GM19452 (cell line): ENCODE measurements at regions not wholly inside any gene's neighbourhood (a gene's known extent, or its start where the extent isn't known, plus 50 kb on each side); places are given as distances from the start of the nearest gene placed in this dataset.

ENCODE experiments used
- ATAC-seq: cut with Tn5 transposase; IDR thresholded peaks from one replicate; pipeline ENCODE4 v1.9.1; 2021; ENCODE audit not compliant: unreplicated experiment

DNA sequence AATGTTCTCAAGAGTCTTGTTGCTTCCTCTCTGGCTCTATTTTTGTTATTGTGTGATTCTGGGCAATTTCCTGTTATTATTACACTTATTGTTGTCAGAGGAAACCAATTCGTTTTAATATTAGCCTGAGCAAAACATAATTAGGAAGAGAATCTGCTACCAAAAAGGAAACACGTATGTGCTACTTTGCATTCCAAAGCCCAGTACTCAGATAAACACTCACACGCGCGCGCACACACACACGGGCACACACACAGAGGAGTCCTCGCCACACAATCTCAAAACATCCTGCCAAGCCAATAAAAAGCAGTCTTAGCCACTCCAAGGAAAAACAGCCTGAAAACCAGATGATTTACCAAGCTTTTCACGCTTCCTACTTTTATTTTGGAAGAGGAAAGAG lies 400.7 kb downstream of the NUAK1 start:
- ATAC-seq = no peak

DNA sequence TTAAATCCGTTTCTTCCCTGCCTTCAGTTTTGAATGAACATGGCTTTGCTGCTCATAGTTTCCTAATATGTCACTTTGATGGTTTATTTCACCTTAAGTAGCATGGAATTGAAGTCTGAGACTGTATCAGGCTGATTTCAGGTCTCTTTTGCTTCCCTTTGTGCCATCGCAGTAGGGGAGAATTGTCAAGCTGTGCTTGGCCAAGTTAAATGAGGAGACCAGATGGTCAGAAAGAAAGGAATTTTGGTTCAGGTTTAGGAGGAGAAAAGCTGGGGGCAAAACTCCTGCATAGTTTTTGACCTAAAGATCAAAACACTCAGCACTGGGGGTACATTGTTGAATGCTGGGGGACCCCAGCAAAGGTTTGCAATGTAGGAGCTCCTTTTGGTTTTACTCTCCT lies 398.4 kb downstream of the NUAK1 start:
- ATAC-seq = no peak

DNA sequence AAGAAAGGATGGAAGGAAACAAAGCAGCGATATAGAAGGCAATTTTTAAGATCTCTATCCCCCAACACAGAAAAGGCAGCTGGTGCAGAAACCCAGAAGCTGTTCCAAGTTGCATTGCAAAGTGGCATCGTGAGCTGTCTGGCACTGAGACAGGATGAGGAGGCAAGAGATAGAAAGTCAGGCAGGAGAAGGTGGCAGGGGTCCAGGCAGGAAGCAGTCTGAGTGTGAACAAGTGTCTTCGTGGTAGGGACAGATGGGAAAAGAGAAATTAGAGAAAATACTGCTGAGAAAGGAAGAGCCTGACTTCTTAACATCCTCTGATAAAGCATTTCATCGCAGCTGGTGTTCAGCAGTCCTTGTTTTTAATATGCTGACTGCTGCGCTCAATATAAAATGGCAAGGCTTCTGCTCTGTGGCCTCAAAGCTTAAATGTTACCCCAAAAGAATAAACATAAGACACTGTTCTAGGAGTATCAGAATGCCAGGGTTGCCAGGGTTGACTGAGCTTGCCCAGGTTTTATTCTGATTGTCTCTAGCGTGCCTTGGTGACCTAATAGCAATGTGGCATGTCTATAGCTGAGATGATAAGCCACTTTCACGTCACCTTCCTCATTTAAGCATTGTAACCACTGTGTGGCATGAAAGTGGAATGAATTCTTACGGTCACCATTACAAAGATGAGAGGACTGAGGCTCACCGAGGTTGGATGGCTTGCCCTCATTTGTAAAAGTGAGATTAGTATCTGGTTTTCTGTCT lies 397.6 kb downstream of the NUAK1 start:
- no peak for ATAC-seq

DNA sequence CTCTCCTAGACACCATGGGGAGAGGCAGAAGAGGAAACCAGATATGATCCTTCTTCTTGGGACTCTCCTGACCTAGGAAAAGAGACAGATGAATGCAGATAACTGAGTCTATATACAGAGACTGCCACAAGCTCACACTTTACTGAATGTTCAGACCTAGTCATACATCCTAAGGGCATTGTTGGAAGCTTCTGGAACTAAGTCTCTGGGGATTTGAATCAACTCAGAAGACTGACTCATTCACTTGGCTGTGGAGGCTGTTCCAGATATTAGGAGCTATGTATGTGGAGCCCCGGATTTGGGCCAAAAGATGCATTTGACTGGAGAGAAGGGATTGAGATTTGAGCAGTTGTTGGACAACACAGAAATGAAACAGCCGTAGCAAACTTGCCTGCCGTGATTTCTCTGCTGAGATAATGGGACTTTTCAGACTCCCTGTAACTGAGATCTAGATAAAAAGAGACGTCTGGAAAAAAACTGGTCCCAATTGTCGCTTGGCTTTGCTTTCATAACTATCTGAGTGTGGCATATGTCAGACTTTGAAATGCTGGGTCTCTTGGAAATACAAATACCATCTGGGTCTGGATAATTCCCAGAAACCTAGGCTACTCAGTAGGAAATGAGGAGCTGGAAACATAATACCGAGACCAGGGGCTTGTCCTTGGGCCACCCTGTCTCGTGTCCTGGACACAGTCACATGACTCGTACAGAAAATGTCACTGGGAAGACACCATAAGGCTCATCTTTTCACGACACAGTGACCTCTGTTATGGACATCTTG lies 396.8 kb downstream of the NUAK1 start:
- no peak for ATAC-seq

DNA sequence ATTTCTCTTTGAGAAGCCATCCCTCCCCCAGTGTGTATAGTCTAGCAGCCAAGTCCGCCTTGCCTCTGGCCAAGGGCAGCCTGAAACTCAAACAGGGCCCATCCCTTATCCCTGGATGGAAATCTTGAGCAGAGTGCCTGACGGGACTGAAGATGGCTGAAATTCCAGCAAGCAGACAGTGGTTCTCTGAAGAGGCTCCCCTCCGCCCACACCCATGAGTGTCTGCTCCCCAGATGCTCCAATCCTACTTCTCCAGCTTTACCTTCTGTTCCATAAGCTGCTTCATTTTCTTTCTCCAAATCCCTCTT lies 396.2 kb downstream of the NUAK1 start:
- ATAC-seq = no peak

DNA sequence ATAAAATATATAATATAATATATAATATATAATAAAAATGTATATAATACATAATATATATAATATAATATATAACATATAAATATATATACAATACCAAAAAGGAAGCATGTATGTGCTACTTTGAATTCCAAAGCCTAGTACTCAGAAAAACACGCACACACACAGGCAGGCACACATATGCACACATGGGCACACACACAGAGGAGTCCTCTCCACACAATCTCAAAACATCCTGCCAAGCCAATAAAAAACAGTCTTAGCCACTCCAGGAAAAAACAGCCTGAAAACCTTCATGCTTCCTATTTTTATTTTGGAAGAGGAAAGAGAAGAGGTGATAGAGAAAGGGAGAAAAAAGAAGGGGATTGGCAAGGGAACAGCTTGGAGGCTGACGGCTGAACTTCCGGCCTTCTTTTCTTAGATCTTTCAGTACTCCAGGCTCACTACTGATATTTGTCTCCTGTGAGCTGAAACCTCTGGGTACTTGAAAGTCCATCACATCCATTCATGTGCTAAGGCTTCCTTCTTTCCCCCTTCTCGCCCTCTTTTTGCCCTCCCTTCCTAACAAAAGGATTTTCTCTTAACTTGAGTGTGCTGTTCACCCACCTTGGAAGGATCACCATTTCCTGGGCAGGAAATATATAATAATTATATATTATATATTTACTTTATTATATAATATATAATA lies 394.2 kb downstream of the NUAK1 start:
- ATAC-seq = no peak

DNA sequence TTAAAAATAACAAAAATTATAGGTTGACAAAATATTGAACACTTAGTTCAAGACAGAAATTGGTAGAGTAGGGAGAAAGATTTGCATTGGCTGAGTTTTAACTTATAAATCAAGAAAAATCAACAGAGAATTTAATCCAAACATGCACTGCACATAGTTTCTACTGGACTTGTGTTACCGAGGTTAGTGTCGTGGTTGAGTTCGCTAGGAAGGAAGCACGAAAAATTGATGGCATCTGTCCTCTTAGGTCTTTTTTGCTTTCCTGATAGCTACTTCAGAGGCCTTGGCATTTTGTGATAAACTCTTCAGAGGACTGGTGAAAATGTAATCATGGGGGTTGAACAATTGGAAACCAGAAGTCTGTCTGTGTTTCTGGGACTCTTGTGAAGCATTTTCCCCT lies 392.9 kb downstream of the NUAK1 start:
- ATAC-seq = no peak

DNA sequence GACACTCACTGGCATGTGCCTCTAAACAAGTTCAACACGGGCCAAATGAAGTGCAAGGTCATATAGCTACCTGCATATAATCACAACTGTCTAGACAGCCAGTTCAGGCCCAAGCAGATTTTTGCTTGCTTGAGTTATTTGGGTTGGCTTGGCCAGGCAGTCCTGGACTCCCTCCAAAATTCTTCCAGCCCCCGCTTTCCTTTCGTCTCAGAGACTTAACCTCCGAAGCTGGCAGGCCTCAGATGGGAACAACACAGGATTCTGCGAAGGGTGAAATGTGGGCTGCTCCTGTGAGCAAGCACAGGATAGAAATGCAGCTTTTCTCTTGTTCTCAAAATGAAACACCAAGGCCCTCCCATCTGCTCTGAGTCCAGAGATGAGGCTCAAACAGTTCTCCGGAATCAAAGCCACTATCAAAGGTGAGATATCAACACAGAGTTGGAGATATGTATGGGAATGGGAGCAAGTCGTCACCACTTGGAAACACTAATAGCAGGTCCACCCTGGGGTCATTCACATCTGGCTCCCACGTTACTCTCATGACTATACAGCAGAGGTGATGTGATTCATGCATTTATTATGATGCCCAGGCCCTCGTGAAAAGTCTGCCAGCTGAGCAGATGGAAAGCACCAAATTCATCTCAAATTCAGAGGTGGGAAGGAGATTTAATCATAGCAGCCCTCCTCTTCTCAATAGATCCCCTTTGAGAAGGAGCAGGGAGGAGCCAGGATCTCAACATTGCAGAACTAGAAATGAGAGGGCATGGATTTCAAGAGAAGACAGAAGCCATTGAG lies 389.8 kb downstream of the NUAK1 start:
- no peak for ATAC-seq

DNA sequence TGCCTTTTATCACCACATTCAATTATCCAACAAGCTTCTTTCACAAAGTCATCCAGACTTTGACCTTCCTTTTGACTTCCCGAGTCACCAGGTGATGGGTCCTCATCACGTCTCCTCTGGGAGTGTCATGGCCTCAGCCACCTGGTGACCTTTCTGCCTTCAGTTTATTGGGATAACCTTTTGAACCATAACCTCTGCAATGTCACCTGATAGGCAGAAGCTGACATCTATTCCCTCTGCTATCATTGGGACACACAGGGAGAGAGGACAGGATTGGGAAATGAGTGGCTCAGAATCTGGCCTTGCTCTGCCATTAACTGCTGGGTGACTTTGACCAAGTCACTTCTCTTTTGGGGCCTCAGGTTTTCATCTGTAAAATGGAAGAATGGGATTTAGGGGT lies 388.7 kb downstream of the NUAK1 start:
- no peak for ATAC-seq

DNA sequence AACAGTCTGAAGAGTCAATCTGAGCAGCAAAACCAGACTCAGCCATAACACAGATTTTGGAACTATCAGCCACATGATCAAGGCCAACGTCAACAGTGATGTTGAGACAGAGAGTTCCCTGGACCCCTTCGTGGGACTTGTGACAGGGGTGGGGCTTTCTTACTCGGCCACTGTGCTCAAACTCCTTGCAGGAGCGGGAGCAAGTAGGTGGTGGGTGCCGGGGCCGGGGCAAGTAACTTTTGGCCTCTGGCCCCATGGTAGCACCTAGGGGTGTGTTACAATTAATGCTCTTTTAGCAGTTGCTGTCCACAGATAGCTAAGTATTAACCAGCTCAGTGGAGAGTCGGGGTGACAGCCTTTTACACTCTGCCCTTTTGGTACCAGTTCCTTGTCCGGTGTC lies 384.4 kb downstream of the NUAK1 start:
- ATAC-seq = no peak

DNA sequence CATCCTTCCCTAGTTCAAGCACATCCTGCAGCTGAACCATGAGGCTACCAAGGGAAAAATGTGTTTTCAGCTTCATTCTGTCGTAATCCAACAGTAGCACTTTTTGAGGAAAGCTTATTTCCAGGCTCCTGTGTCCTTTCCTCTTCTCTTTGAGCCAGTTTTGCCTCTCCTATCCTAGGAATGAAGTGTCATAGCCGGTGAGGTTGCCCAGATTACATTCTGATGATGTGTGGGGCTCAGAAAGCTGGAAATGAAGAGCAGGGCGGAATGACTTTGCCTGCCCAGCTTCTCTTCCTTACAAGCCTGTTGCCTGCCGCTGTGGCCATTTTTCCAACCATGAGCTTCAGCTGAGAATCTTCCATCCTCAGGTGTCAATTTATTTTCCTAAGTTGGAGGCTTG lies 381.8 kb downstream of the NUAK1 start:
- no peak for ATAC-seq

DNA sequence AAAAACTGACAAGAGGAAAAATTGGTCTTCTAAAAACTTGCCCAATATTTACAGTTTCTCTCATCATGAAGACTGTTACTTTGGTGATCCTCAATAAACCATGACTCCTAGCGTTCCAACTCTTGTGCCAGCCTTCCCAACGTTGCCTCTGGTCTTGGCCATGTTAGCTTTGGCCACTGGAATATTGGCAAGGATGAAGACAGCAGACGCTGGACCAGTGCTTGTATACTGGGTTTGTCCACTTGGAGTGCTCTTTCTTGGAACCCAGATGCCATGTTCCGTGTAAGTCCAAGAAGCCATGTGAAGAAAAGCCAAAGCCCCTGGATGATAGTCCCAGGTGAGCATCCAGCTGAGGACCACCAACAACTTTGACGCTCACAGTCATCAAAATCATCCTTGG lies 379.6 kb downstream of the NUAK1 start:
- ATAC-seq = no peak

DNA sequence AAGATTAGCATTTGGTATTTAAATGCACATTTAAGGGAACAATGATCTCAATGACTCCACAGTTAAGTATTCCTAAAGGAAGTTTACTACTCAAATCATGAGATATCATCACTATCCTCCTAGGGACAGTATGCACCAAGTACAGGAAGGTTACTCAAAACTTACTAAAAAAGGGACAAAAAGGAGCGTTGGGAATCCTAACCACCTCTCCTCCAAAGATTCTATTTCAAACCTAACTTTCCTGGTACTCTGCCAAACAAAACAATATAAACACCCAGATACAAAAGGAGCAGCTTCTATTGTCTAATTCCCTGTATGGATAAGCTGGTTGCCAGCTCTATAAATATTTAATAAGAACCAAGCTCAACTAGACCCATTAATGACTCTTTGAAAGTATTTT lies 377.7 kb downstream of the NUAK1 start:
- ATAC-seq = no peak

DNA sequence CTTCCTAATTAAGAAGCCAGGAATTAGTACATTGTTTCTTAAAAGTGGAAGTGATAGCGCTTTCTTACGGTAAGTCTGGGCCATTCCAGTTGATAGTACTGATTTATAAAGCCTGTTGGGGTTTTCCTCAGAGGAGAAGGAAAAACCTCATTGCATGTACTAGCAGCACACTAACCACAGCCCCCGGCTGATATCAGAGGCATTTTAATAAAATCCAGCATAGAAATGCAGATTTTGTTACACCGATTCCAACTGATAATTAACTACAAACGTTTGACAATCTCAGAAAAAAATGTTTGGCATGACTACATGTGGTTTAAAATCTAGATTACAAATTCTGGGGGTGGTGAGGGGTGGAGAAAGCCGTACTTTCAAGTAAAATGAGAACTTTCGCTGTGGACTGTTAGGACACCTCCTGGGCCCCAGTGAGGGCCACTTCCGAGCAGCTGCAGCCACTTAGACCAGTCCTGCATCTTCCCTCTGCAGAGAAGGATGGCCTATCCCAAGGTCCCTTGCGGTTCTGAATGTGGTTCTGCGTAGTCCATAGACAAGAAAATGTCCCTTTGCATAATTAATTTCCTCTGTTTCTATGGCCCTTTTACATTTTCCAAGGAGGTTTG lies 374.4 kb downstream of the NUAK1 start:
- no peak for ATAC-seq

DNA sequence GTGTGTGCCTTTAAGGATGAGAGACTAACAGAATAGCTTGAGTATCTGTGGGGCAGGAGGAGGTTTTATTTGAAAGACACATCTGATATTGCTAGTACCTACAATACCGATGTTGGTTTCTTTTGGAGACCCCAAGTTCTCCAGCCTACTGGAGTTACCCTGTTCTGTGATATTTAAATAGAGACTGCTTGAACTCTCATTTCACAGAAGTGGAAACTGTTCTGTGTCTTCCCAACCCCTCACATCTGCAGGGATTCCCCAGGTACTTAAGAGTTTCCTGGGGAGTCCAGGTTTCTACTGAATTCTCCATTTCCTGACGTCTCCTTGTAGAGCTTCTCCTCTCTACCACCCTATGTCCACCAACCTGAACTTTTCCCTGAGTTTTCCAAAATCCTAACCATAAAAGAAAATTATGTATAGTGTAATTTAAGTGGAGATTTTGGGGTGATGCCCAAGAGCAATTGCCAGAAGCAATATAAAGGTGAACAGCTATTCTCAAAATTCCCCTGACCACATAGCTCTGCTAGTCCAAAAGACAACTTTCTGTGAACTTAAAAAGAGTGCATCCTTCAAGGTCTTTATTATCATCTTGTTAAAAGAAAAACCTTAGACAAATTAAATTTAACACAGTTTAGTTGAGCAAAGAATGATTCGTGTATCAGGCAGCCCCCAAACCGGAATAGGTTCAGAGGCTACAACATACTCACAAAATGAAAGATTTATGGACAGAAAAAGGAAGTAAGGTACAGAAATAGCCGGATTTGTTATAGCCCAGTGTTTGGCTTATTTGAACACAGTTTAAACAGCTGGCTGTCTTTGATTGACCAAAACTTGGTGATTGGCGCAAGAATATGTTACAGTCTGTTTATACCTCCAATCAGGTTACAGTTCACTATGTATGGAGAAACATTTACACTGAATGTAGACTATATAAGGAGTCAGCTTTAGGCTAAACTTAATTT lies 373.4 kb downstream of the NUAK1 start:
- no peak for ATAC-seq

DNA sequence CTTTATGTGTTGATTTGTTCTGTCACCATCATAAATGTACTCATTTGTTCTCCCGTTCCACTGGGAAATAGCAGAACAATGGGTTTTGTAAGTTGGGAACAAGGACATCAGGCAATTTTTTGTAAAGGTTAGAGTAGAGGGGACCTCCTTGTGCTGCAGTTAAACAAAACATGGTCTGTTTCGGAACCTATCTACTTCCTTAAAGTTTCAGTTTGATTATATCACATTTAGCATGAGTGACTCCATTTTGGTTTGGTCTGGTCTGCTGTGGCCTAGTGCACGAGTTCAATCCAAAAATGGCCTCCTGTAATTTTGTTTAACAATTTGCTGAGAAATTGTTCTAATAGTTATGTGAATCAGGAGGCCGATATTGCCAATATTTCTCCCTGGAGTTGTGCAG lies 372.7 kb downstream of the NUAK1 start:
- ATAC-seq = no peak

DNA sequence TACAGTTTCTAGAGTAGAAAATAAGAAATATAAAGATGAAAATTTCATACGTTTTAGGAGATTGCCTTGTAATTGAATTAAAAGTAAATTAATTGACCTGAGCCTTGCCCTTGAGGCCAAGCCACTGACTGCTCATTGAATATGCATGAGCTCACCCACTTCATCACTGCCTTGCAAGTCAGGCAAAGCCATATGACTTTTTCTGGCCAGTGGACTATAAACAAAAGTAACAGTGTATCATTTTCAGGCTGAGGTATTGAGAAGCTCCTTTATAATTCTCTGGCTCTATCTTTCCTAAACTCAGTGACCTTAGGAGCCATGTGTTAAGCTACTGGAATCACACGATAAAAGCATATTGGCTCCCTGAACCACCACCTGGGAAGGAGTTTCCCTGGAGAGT lies 369.3 kb downstream of the NUAK1 start:
- ATAC-seq = no peak

DNA sequence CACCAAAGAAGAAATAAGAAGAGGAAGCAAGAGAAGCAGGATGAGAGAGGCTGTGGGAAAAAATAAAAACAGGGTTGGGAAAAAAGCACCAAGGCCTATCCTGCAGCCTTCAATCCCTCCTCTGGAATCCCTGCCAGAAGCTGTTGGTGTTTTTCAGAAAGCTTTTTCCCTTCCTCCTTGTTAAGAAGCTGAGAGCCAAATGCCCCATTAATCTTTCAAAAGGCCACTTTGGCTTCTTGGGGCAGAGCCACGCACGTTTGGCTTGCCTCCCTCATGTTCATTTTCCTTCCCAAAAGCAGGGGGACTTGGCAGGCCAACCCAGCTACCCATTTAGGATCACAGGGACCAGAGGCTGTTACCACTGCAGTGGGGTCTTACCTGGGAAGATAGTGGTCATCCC lies 365.3 kb downstream of the NUAK1 start:
- no peak for ATAC-seq

DNA sequence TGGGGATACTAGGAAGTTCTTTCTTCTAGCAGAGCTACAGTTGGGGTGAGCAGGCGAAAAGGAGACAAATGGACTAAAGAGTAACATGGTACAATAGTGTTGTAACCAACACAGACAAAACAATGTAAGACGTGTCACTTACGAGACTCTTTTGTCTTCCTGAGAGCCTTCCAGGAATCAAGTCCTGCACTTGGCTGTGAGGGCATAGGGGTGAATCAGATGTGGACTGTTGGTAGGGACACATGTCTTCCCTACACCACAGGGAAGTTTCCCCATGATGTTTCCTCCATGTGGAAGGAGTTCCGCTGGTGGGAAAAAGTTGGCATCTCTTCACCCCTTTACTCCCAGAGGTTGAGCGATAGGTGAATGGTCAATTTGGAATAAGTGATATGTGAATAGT lies 364.7 kb downstream of the NUAK1 start:
- ATAC-seq = no peak

DNA sequence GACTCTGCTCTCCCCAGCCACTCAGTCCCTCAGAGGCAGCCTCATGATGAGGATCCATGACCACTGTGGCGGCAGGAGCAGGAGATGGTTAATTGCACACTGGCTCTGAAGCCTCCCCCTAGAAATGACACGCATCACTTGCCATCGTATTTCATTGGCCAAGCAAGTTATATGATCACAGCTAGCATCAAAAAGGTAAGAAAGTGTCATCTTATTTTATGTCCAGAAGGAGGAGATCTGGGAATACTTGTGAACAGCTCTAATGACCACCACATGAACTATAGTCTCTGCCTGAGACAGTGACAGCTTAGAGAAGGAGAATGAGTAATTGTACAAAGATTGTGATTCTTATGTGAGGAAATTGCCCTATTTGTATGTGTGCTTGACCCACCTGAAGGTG lies 363.4 kb downstream of the NUAK1 start:
- no peak for ATAC-seq
